Endothelial cell of umbilical vein (primary cell): ENCODE measurements at regions not wholly inside any gene's neighbourhood (a gene's known extent, or its start where the extent isn't known, plus 50 kb on each side); places are given as distances from the start of the nearest gene placed in this dataset.

Source experiments
- BruUV-seq: library from RNA; stranded (reverse); fragments of 400-500 nt; replicated peaks from 2 replicates; lab custom pipeline; 2021; lab: Mats Ljungman, UMichigan
- CTCF ChIA-PET: fragments of 300-600, 350-600 bp; sonication (Branson Sonifier 250); formaldehyde crosslinking; loops from one replicate; lab custom pipeline; 2021; ENCODE audit warnings: antibody characterized with exemption, inconsistent platforms; lab: Charles Lee
- POLR2A ChIA-PET: fragments of 300-600, 350-600 bp; sonication (Branson Sonifier 250); formaldehyde crosslinking; loops from one replicate; lab custom pipeline; 2021; ENCODE audit warnings: antibody characterized with exemption, inconsistent platforms; lab: Charles Lee
- DNase-seq: peaks from one replicate; pipeline ENCODE4 v3.0.0-alpha.2; 2011; ENCODE audit warnings: low read depth, low spot score
- FAIRE-seq: peaks from 2 replicates; lab custom pipeline; 2011; peaks lifted over from hg19 to GRCh38; lab: Jason Lieb, UNC
- H2AFZ ChIP-seq: 2 replicates; pipeline ENCODE4 v1.6.0; 2012; ENCODE audit warnings: low read depth, low read length, control low read depth, inconsistent platforms
- H3K27ac ChIP-seq: 2 replicates; pipeline ENCODE4 v1.5.1; 2011; ENCODE audit warnings: low read depth, mild to moderate bottlenecking, control low read depth, low read length, moderate library complexity; ENCODE audit not compliant: insufficient read depth
- H3K27me3 ChIP-seq, 2 experiments: 2 replicates each; pipeline versions ENCODE4 v1.6.0 to v1.6.1; 2011; ENCODE audit warnings: low read length in 2 of 2, mixed read lengths in 1 of 2; ENCODE audit not compliant: control insufficient read depth in 2 of 2, insufficient read depth in 2 of 2
- H3K36me3 ChIP-seq, 2 experiments: 2 replicates in 1 of 2; 3 replicates in 1 of 2; pipeline ENCODE4 v1.5.1; 2011; ENCODE audit warnings: low read length in 2 of 2, mild to moderate bottlenecking in 1 of 2, moderate library complexity in 1 of 2; ENCODE audit not compliant: control insufficient read depth in 2 of 2, insufficient read depth in 2 of 2; ENCODE audit errors: extremely low read depth in 1 of 2
- H3K4me1 ChIP-seq: 3 replicates; pipeline ENCODE4 v1.5.1; 2011; ENCODE audit warnings: mild to moderate bottlenecking, low read length; ENCODE audit not compliant: control insufficient read depth, insufficient read depth; ENCODE audit errors: extremely low read depth
- H3K4me2 ChIP-seq: 2 replicates; pipeline ENCODE4 v1.6.1; 2011; ENCODE audit warnings: low read length, control low read depth, mixed read lengths; ENCODE audit not compliant: insufficient read depth
- H3K4me3 ChIP-seq, 3 experiments: fragments of 200-600 bp in 1 of 3; sonication (generic), shearing (Covaris generic) in 1 of 3; replicated peaks in 1 of 3; 2 replicates each; pipeline ENCODE4 v1.5.1; 2011 to 2016; ENCODE audit warnings: control low read depth in 3 of 3, low read length in 3 of 3, mild to moderate bottlenecking in 2 of 3, inconsistent platforms in 1 of 3, low read depth in 1 of 3, moderate library complexity in 1 of 3; ENCODE audit not compliant: insufficient read depth in 1 of 3
- H3K79me2 ChIP-seq: 2 replicates; pipeline ENCODE4 v1.6.0; 2012; ENCODE audit warnings: low read length, inconsistent platforms; ENCODE audit not compliant: control insufficient read depth, insufficient read depth
- H3K9ac ChIP-seq: replicated peaks from 2 replicates; pipeline ENCODE3; 2011; ENCODE audit warnings: low read length, control low read depth; ENCODE audit not compliant: insufficient read depth; ENCODE audit errors: extremely low read depth
- H3K9me1 ChIP-seq: replicated peaks from 3 replicates; pipeline ENCODE4 v1.6.0; 2011; ENCODE audit warnings: mild to moderate bottlenecking, low read length; ENCODE audit not compliant: control insufficient read depth, insufficient read depth; ENCODE audit errors: extremely low read depth
- H3K9me3 ChIP-seq: replicated peaks from 2 replicates; pipeline ENCODE4 v1.5.1; 2012; ENCODE audit warnings: low read length, inconsistent platforms; ENCODE audit not compliant: control insufficient read depth, insufficient read depth
- H4K20me1 ChIP-seq: replicated peaks from 2 replicates; pipeline ENCODE3; 2011; ENCODE audit warnings: mild to moderate bottlenecking, low read length; ENCODE audit not compliant: control insufficient read depth, insufficient read depth; ENCODE audit errors: extremely low read depth
- EZH2 ChIP-seq: IDR thresholded peaks from 2 replicates; pipeline ENCODE4 v1.6.1; 2012; ENCODE audit warnings: borderline replicate concordance, low read depth, mild to moderate bottlenecking, moderate library complexity, low read length, inconsistent platforms; ENCODE audit not compliant: severe bottlenecking
- FOS ChIP-seq: IDR thresholded peaks from 2 replicates; pipeline ENCODE4 v1.6.1; 2011; ENCODE audit warnings: mild to moderate bottlenecking, low read length, moderate library complexity, borderline replicate concordance; ENCODE audit not compliant: insufficient read depth
- GATA2 ChIP-seq: IDR thresholded peaks from 2 replicates; pipeline ENCODE4 v1.7.0; 2011; ENCODE audit warnings: low read depth, mild to moderate bottlenecking, moderate library complexity, mixed read lengths, low read length; ENCODE audit not compliant: insufficient read length, insufficient read depth
- JUN ChIP-seq: IDR thresholded peaks from 2 replicates; pipeline ENCODE4 v1.6.1; 2011; ENCODE audit warnings: borderline replicate concordance, low read depth; ENCODE audit not compliant: insufficient read length, insufficient read depth
- MYC ChIP-seq: IDR thresholded peaks from one replicate; pipeline ENCODE4 v1.6.1; 2011; ENCODE audit warnings: mild to moderate bottlenecking, low read depth, low read length
- POLR2A ChIP-seq: IDR thresholded peaks from 2 replicates; pipeline ENCODE4 v1.6.1; 2012; ENCODE audit warnings: low read depth, mild to moderate bottlenecking, control low read depth, low read length
- POLR2AphosphoS5 ChIP-seq: IDR thresholded peaks from 2 replicates; pipeline ENCODE4 v1.6.1; 2012; ENCODE audit warnings: low read depth, mild to moderate bottlenecking, control low read depth, low read length, moderate library complexity; ENCODE audit not compliant: insufficient read depth
- dilution Hi-C: fragments of 300-500 bp; cut with MboI; formaldehyde crosslinking; loops from one replicate; pipeline ENCODE4 v1.15.0; 2019; ENCODE audit warnings: low sequenced_read_pairs; ENCODE audit not compliant: extremely low pct_ligation_motif_present
- intact Hi-C: fragments of 100-400 bp; cut with micrococcal nuclease; formaldehyde crosslinking; loops from one replicate; pipeline ENCODE4 v1.10.0; 2022
- TF ChIP-seq, protein P1 (sequence below): IDR thresholded peaks from 2 replicates; pipeline ENCODE4 v1.6.1; 2011; ENCODE audit not compliant: insufficient read depth, insufficient read length
- TF ChIP-seq, protein P2 (sequence below), 2 donors: IDR thresholded peaks; 1 replicate in 1 of 2; 2 replicates in 1 of 2; pipeline ENCODE4 v1.5.1; 2011; ENCODE audit warnings: low read length in 2 of 2, mild to moderate bottlenecking in 2 of 2, moderate library complexity in 2 of 2, control low read depth in 1 of 2, inconsistent platforms in 1 of 2, low read depth in 1 of 2; ENCODE audit not compliant: insufficient read depth in 1 of 2; ENCODE audit errors: extremely low read depth in 1 of 2

DNA sequence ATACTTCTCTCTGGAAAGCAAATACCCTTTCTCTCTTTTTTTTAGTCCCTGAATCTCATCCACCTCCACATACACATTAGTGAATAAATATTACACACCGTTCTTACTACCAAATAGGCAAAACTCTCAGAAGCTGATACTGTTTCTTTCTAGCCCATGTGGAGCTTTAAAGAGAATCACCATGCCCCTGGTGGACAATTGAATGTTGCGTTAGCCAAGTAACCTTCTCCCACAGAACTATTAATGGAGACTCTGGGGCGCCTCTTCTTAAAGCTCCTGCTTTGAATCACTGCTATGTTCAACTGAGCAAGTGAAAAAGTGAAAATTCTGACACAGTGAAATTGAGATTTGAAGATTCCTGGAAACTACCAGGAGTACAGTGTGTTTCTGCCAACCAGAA, 522.8 kb upstream of the CDH7 start:
- no peaks in the 10 kb centered on the region for H3K36me3 ChIP-seq
- H3K4me3 ChIP-seq = no peak overlapping the region
- intact Hi-C loops (no loop called here), dilution Hi-C loops (no loop called here)
- no TSS peak for BruUV-seq
- H3K79me2 ChIP-seq = no peaks in the 10 kb centered on the region
- H3K9ac ChIP-seq = no peak overlapping the region
- H3K4me2 ChIP-seq = no peak overlapping the region
- peaks cover 2% of the 10 kb centered on the region for H3K9me3 ChIP-seq
- no peaks in the 10 kb centered on the region for H3K4me1 ChIP-seq
- no peaks in the 10 kb centered on the region for H3K27me3 ChIP-seq
- no peak overlapping the region for H3K27ac ChIP-seq
- no peaks in the 10 kb centered on the region for H3K9me1 ChIP-seq
- CTCF ChIA-PET = no interaction called here
- no peak overlapping the region for H2AFZ ChIP-seq
- TF ChIP-seq MYC = no peak
- no peak for TF ChIP-seq POLR2AphosphoS5
- no peak for TF ChIP-seq POLR2A
- FAIRE-seq (no peak), DNase-seq (no peak)
- H4K20me1 ChIP-seq = no peaks in the 10 kb centered on the region
- POLR2A ChIA-PET = no interaction called here

DNA sequence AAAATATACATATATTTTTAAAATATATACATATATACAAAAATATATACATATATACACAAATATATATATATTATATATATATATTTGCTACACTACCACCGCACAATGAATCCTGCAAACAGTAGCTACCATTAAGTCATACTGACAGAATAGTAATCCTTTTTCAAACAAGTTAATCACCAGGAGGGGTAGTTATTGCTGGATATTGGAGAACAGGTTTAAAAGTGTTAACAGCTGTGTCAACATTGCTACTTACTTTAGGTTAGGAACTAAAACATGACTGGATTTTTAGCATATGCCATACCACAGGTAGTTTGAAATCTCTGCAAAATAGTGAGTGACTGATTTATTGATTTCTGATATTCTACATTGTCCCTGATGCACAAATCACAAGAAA, 529.1 kb upstream of the CDH7 start:
- no peaks in the 10 kb centered on the region for H3K27me3 ChIP-seq
- H3K9ac ChIP-seq = no peak overlapping the region
- H3K79me2 ChIP-seq = no peaks in the 10 kb centered on the region
- H3K4me1 ChIP-seq = no peaks in the 10 kb centered on the region
- intact Hi-C loops (no loop called here), dilution Hi-C loops (no loop called here)
- FAIRE-seq (no peak), DNase-seq (no peak)
- no peaks in the 10 kb centered on the region for H3K36me3 ChIP-seq
- no peaks in the 10 kb centered on the region for H3K9me3 ChIP-seq
- H3K4me3 ChIP-seq = no peak overlapping the region
- CTCF ChIA-PET = no interaction called here
- H3K4me2 ChIP-seq = no peak overlapping the region
- POLR2A ChIA-PET = no interaction called here
- no peak overlapping the region for H2AFZ ChIP-seq
- H3K27ac ChIP-seq = no peak overlapping the region
- no peaks in the 10 kb centered on the region for H3K9me1 ChIP-seq
- TF ChIP-seq EZH2 (no peak), POLR2AphosphoS5 (no peak), JUN (no peak), GATA2 (no peak), POLR2A (no peak), MYC (no peak), FOS (no peak)
- TF ChIP-seq, protein P1, sequence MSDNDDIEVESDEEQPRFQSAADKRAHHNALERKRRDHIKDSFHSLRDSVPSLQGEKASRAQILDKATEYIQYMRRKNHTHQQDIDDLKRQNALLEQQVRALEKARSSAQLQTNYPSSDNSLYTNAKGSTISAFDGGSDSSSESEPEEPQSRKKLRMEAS = no peak
- TF ChIP-seq, protein P2, sequence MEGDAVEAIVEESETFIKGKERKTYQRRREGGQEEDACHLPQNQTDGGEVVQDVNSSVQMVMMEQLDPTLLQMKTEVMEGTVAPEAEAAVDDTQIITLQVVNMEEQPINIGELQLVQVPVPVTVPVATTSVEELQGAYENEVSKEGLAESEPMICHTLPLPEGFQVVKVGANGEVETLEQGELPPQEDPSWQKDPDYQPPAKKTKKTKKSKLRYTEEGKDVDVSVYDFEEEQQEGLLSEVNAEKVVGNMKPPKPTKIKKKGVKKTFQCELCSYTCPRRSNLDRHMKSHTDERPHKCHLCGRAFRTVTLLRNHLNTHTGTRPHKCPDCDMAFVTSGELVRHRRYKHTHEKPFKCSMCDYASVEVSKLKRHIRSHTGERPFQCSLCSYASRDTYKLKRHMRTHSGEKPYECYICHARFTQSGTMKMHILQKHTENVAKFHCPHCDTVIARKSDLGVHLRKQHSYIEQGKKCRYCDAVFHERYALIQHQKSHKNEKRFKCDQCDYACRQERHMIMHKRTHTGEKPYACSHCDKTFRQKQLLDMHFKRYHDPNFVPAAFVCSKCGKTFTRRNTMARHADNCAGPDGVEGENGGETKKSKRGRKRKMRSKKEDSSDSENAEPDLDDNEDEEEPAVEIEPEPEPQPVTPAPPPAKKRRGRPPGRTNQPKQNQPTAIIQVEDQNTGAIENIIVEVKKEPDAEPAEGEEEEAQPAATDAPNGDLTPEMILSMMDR (IDR thresholded peaks at IDR 0.05; ENCODE audit: extremely low read depth in 1 of 2, insufficient read depth in 1 of 2, low read depth in 1 of 2, low read length in 2 of 2) = no peak
- BruUV-seq = no TSS peak
- no peaks in the 10 kb centered on the region for H4K20me1 ChIP-seq
